HepG2 (cell line): ENCODE measurements at regions not wholly inside any gene's neighbourhood (a gene's known extent, or its start where the extent isn't known, plus 50 kb on each side); places are given as distances from the start of the nearest gene placed in this dataset.

Experiments
- CEBPB ChIP-seq: IDR thresholded peaks from 2 replicates; pipeline ENCODE4 v1.6.1; 2011; ENCODE audit warnings: low read depth, low read length, improper control_type of control experiment, borderline replicate concordance
- EP300 ChIP-seq, 3 experiments: sonication (generic) in 1 of 3; formaldehyde crosslinking in 1 of 3; IDR thresholded peaks; 2 replicates each; pipeline versions ENCODE4 v1.5.1 to v1.6.1; 2011 to 2020; ENCODE audit warnings: low read depth in 2 of 3, low read length in 2 of 3, borderline replicate concordance in 1 of 3, improper control_type of control experiment in 1 of 3, mild to moderate bottlenecking in 1 of 3, missing genetic modification reagents in 1 of 3, moderate library complexity in 1 of 3
- FOXA3 ChIP-seq: IDR thresholded peaks from 2 replicates; pipeline ENCODE4 v1.6.1; 2016; ENCODE audit warnings: missing genetic modification reagents, missing compliant biosample characterization
- FOXP1 ChIP-seq, 2 experiments: fragments of 450-650 bp in 1 of 2; IDR thresholded peaks; 2 replicates each; pipeline ENCODE4 v1.6.1; 2017 to 2018; ENCODE audit warnings: antibody characterized with exemption in 1 of 2
- GATAD1 ChIP-seq: IDR thresholded peaks from 2 replicates; pipeline ENCODE4 v1.6.1; 2016; ENCODE audit warnings: missing genetic modification reagents, missing compliant biosample characterization
- PHF8 ChIP-seq: sonication (generic); formaldehyde crosslinking; IDR thresholded peaks from 2 replicates; pipeline ENCODE4 v1.5.0; 2020; ENCODE audit warnings: missing genetic modification reagents
- PITX1 ChIP-seq: sonication (generic); formaldehyde crosslinking; IDR thresholded peaks from 2 replicates; pipeline ENCODE4 v1.5.1; 2020; ENCODE audit warnings: mild to moderate bottlenecking, missing genetic modification reagents
- SRF ChIP-seq: IDR thresholded peaks from 2 replicates; pipeline ENCODE4 v1.6.1; 2011; ENCODE audit warnings: mild to moderate bottlenecking, low read depth, low read length, moderate library complexity
- TCF7 ChIP-seq: sonication (generic); IDR thresholded peaks from 2 replicates; pipeline ENCODE4 v1.6.1; 2016; ENCODE audit warnings: antibody characterized with exemption, low read depth
- ZNF343 ChIP-seq: sonication (generic); formaldehyde crosslinking; IDR thresholded peaks from 2 replicates; pipeline ENCODE4 v1.4.0; 2020; ENCODE audit warnings: mild to moderate bottlenecking, missing genetic modification reagents
- ZNF878 ChIP-seq: sonication (generic); formaldehyde crosslinking; IDR thresholded peaks from 2 replicates; pipeline ENCODE4 v1.8.1; 2023; ENCODE audit warnings: mild to moderate bottlenecking, missing genetic modification reagents, moderate library complexity
- TF ChIP-seq, protein P1 (sequence below): IDR thresholded peaks from 2 replicates; pipeline ENCODE4 v1.6.1; 2018; ENCODE audit warnings: missing genetic modification reagents, mild to moderate bottlenecking, missing compliant biosample characterization
- TF ChIP-seq, protein P2 (sequence below): sonication (generic); formaldehyde crosslinking; IDR thresholded peaks from 2 replicates; pipeline ENCODE4 v1.8.0; 2022; ENCODE audit warnings: mild to moderate bottlenecking, missing genetic modification reagents, moderate library complexity
- TF ChIP-seq, protein P3 (sequence below): IDR thresholded peaks from 2 replicates; pipeline ENCODE4 v1.6.1; 2016; ENCODE audit warnings: mild to moderate bottlenecking
- TF ChIP-seq, protein P4 (sequence below): IDR thresholded peaks from 2 replicates; pipeline ENCODE4 v1.4.0; 2020; ENCODE audit warnings: mild to moderate bottlenecking, missing genetic modification reagents
- TF ChIP-seq, protein P5 (sequence below): sonication (generic); formaldehyde crosslinking; IDR thresholded peaks from 2 replicates; pipeline ENCODE4 v1.9.0; 2021; ENCODE audit warnings: mild to moderate bottlenecking, missing genetic modification reagents

DNA sequence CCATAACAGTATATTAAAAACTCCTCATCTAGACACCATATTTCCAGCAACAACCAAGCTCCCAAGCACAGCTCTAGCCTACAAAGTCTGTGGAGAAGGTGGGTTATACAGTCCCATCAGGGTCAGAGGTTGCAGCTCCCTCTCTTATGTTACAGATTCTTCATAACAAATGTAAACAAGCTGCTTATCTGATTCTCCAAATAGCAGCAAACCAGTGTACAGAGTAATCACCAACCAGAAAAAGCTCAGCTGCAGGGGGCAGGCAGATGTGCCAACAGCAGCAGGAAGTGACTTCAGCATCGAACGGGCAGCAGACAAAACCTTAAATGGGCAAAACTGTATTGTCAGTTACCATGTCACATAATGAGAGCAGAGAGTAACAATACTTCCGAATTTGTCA is 52.9 kb upstream of the NABP1 start (continued):
- TF ChIP-seq, protein P1, sequence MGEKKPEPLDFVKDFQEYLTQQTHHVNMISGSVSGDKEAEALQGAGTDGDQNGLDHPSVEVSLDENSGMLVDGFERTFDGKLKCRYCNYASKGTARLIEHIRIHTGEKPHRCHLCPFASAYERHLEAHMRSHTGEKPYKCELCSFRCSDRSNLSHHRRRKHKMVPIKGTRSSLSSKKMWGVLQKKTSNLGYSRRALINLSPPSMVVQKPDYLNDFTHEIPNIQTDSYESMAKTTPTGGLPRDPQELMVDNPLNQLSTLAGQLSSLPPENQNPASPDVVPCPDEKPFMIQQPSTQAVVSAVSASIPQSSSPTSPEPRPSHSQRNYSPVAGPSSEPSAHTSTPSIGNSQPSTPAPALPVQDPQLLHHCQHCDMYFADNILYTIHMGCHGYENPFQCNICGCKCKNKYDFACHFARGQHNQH, result 0 out of 2 replicates have a peak, but pooled peaks have one; percentile 22
- TF ChIP-seq SRF (peak; percentile 52; the same call in 1 of the 2 replicates), TCF7 (peak; percentile 31; the same call in 1 of the 2 replicates), PITX1 (CRISPR knock-in tag) (no peak), PHF8 (CRISPR knock-in tag) (no peak), FOXA3 (peak; percentile 88), EP300 (IDR thresholded peaks at IDR 0.05; ENCODE audit: low read depth in 2 of 2, low read length in 2 of 2) (peak in 1 of 2 experiments; percentile 56; a peak in 1 of 4 replicates), EP300 (CRISPR knock-in tag; IDR thresholded peaks at IDR 0.05; ENCODE audit: borderline replicate concordance) (no peak), CEBPB (peak; percentile 34; the same call in 1 of the 2 replicates), GATAD1 (CRISPR knock-in tag) (0 out of 2 replicates have a peak, but pooled peaks have one; percentile 23), ZNF343 (CRISPR knock-in tag) (no peak), ZNF878 (0 out of 2 replicates have a peak, but pooled peaks have one; percentile 66), FOXP1 (IDR thresholded peaks at IDR 0.05) (no peak), FOXP1 (CRISPR knock-in tag; IDR thresholded peaks at IDR 0.05) (peak; percentile 60; the same call in 1 of the 2 replicates)
- TF ChIP-seq, protein P2, sequence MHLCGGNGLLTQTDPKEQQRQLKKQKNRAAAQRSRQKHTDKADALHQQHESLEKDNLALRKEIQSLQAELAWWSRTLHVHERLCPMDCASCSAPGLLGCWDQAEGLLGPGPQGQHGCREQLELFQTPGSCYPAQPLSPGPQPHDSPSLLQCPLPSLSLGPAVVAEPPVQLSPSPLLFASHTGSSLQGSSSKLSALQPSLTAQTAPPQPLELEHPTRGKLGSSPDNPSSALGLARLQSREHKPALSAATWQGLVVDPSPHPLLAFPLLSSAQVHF (CRISPR knock-in tag), result no peak
- TF ChIP-seq, protein P3, sequence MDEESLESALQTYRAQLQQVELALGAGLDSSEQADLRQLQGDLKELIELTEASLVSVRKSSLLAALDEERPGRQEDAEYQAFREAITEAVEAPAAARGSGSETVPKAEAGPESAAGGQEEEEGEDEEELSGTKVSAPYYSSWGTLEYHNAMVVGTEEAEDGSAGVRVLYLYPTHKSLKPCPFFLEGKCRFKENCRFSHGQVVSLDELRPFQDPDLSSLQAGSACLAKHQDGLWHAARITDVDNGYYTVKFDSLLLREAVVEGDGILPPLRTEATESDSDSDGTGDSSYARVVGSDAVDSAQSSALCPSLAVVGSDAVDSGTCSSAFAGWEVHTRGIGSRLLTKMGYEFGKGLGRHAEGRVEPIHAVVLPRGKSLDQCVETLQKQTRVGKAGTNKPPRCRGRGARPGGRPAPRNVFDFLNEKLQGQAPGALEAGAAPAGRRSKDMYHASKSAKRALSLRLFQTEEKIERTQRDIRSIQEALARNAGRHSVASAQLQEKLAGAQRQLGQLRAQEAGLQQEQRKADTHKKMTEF (CRISPR knock-in tag), result peak; percentile 49; the same call in 1 of the 2 replicates
- TF ChIP-seq, protein P4, sequence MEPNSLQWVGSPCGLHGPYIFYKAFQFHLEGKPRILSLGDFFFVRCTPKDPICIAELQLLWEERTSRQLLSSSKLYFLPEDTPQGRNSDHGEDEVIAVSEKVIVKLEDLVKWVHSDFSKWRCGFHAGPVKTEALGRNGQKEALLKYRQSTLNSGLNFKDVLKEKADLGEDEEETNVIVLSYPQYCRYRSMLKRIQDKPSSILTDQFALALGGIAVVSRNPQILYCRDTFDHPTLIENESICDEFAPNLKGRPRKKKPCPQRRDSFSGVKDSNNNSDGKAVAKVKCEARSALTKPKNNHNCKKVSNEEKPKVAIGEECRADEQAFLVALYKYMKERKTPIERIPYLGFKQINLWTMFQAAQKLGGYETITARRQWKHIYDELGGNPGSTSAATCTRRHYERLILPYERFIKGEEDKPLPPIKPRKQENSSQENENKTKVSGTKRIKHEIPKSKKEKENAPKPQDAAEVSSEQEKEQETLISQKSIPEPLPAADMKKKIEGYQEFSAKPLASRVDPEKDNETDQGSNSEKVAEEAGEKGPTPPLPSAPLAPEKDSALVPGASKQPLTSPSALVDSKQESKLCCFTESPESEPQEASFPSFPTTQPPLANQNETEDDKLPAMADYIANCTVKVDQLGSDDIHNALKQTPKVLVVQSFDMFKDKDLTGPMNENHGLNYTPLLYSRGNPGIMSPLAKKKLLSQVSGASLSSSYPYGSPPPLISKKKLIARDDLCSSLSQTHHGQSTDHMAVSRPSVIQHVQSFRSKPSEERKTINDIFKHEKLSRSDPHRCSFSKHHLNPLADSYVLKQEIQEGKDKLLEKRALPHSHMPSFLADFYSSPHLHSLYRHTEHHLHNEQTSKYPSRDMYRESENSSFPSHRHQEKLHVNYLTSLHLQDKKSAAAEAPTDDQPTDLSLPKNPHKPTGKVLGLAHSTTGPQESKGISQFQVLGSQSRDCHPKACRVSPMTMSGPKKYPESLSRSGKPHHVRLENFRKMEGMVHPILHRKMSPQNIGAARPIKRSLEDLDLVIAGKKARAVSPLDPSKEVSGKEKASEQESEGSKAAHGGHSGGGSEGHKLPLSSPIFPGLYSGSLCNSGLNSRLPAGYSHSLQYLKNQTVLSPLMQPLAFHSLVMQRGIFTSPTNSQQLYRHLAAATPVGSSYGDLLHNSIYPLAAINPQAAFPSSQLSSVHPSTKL (CRISPR knock-in tag), result peak; percentile 67; the same call in 1 of the 2 replicates
- TF ChIP-seq, protein P5, sequence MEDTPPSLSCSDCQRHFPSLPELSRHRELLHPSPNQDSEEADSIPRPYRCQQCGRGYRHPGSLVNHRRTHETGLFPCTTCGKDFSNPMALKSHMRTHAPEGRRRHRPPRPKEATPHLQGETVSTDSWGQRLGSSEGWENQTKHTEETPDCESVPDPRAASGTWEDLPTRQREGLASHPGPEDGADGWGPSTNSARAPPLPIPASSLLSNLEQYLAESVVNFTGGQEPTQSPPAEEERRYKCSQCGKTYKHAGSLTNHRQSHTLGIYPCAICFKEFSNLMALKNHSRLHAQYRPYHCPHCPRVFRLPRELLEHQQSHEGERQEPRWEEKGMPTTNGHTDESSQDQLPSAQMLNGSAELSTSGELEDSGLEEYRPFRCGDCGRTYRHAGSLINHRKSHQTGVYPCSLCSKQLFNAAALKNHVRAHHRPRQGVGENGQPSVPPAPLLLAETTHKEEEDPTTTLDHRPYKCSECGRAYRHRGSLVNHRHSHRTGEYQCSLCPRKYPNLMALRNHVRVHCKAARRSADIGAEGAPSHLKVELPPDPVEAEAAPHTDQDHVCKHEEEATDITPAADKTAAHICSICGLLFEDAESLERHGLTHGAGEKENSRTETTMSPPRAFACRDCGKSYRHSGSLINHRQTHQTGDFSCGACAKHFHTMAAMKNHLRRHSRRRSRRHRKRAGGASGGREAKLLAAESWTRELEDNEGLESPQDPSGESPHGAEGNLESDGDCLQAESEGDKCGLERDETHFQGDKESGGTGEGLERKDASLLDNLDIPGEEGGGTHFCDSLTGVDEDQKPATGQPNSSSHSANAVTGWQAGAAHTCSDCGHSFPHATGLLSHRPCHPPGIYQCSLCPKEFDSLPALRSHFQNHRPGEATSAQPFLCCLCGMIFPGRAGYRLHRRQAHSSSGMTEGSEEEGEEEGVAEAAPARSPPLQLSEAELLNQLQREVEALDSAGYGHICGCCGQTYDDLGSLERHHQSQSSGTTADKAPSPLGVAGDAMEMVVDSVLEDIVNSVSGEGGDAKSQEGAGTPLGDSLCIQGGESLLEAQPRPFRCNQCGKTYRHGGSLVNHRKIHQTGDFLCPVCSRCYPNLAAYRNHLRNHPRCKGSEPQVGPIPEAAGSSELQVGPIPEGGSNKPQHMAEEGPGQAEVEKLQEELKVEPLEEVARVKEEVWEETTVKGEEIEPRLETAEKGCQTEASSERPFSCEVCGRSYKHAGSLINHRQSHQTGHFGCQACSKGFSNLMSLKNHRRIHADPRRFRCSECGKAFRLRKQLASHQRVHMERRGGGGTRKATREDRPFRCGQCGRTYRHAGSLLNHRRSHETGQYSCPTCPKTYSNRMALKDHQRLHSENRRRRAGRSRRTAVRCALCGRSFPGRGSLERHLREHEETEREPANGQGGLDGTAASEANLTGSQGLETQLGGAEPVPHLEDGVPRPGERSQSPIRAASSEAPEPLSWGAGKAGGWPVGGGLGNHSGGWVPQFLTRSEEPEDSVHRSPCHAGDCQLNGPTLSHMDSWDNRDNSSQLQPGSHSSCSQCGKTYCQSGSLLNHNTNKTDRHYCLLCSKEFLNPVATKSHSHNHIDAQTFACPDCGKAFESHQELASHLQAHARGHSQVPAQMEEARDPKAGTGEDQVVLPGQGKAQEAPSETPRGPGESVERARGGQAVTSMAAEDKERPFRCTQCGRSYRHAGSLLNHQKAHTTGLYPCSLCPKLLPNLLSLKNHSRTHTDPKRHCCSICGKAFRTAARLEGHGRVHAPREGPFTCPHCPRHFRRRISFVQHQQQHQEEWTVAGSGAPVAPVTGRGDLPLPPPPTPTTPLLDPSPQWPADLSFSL (CRISPR knock-in tag), result no peak
